ENCODE measurements at regions not wholly inside any gene's neighbourhood (a gene's known extent, or its start where the extent isn't known, plus 50 kb on each side); places are given as distances from the start of the nearest gene placed in this dataset.

DNA sequence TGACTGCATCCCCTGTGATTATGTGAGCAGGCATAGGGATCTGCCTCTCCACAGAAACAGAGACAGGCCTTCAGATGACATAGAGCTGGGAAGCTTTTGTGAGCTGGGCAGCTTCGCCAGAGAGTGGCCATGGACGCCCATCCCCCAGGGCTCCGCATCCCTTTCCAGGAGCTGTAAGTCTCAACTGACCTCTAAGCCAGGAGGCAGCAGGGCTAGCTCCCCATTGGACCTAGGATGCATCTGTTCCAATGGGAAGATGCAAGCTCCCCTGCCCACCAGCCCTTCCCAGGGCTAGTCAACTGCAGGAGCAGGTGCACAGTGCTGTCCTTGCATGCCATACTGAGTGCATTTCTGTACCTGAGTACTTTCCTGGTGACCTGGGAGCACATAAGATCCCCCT is 663.6 kb downstream of the RNF144B start:
- H2AFZ ChIP-seq (ENCODE audit: low read depth, low read length): no peak overlapping the region
- H3K9me1 ChIP-seq (ENCODE audit: control insufficient read depth, insufficient read depth, low read length): no peaks in the 10 kb centered on the region
- CTCF ChIA-PET (ENCODE audit: low intra/inter-chr PET ratio): no interaction called here
- H3K4me1 ChIP-seq (replicated peaks in 1 of 2; ENCODE audit: control insufficient read depth in 2 of 2, insufficient read depth in 2 of 2, low read length in 2 of 2): no peaks in the 10 kb centered on the region
- no TSS peak for BruUV-seq (replicated peaks)
- no peak overlapping the region for H3K9ac ChIP-seq (ENCODE audit: insufficient read depth in 1 of 2, low read depth in 2 of 2, low read length in 2 of 2)
- intact Hi-C loops (cut with micrococcal nuclease): no loop called here
- H3K4me3 ChIP-seq: no peak overlapping the region
- H3K79me2 ChIP-seq (ENCODE audit: control insufficient read depth, insufficient read depth, low read length): no peaks in the 10 kb centered on the region
- no peak for DNase-seq (ENCODE audit: extremely low read depth in 1 of 4, low spot score in 3 of 4)
- H3K27me3 ChIP-seq (ENCODE audit: control insufficient read depth in 2 of 2, insufficient read depth in 2 of 2, low read length in 2 of 2): no peaks in the 10 kb centered on the region
- POLR2A ChIA-PET: no interaction called here
- H3K27ac ChIP-seq (ENCODE audit: extremely low read depth, low read depth, low read length): no peak overlapping the region
- no peak for ATAC-seq
- H3K4me2 ChIP-seq (ENCODE audit: insufficient read depth, low read length): no peak overlapping the region
- in situ Hi-C loops (cut with MboI): no loop called here
- H4K20me1 ChIP-seq (replicated peaks; ENCODE audit: control insufficient read depth, insufficient read depth, low read length): no peaks in the 10 kb centered on the region
- no peak for FAIRE-seq
- 12% methylated on average over 3 of the region's 3 CpGs for WGBS (ENCODE audit: insufficient coverage, low coverage, missing lambda C conversion rate)
- H3K9me3 ChIP-seq (replicated peaks; ENCODE audit: control insufficient read depth, insufficient read depth, low read depth, low read length): no peaks in the 10 kb centered on the region
- H3K36me3 ChIP-seq (ENCODE audit: control insufficient read depth, insufficient read depth, low read length): no peaks in the 10 kb centered on the region
- TF ChIP-seq TCF3 (CRISPR knock-in tag; IDR thresholded peaks at IDR 0.05): no peak
- TF ChIP-seq POLR3A (IDR thresholded peaks at IDR 0.05; ENCODE audit: borderline replicate concordance, extremely low read depth, insufficient read depth, insufficient read length): no peak
- no peak for TF ChIP-seq ZNF143 (CRISPR knock-in tag; IDR thresholded peaks at IDR 0.05)
- TF ChIP-seq, protein P1, sequence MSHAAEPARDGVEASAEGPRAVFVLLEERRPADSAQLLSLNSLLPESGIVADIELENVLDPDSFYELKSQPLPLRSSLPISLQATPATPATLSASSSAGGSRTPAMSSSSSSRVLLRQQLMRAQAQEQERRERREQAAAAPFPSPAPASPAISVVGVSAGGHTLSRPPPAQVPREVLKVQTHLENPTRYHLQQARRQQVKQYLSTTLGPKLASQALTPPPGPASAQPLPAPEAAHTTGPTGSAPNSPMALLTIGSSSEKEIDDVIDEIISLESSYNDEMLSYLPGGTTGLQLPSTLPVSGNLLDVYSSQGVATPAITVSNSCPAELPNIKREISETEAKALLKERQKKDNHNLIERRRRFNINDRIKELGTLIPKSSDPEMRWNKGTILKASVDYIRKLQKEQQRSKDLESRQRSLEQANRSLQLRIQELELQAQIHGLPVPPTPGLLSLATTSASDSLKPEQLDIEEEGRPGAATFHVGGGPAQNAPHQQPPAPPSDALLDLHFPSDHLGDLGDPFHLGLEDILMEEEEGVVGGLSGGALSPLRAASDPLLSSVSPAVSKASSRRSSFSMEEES (CRISPR knock-in tag; IDR thresholded peaks at IDR 0.05): no peak
- no peak for TF ChIP-seq FOS (IDR thresholded peaks at IDR 0.05; ENCODE audit: extremely low read depth, insufficient read length)
- no peak for TF ChIP-seq MECOM (CRISPR knock-in tag; IDR thresholded peaks at IDR 0.05)
- TF ChIP-seq HMGN3 (IDR thresholded peaks at IDR 0.05; ENCODE audit: borderline replicate concordance, extremely low read depth, insufficient read length, low read depth, low read length): no peak
- TF ChIP-seq, protein P2, sequence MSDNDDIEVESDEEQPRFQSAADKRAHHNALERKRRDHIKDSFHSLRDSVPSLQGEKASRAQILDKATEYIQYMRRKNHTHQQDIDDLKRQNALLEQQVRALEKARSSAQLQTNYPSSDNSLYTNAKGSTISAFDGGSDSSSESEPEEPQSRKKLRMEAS (CRISPR knock-in tag; IDR thresholded peaks at IDR 0.05): no peak
- TF ChIP-seq RCOR1 (IDR thresholded peaks at IDR 0.05; ENCODE audit: borderline replicate concordance in 1 of 2, low read depth in 2 of 2, low read length in 2 of 2): no peak
- TF ChIP-seq ZFP1 (CRISPR knock-in tag; IDR thresholded peaks at IDR 0.05): no peak
- no peak for TF ChIP-seq HSF4 (CRISPR knock-in tag; IDR thresholded peaks at IDR 0.05; ENCODE audit: borderline replicate concordance)
- TF ChIP-seq TRIM28 (IDR thresholded peaks at IDR 0.05): no peak
- no peak for TF ChIP-seq ELF2 (CRISPR knock-in tag; IDR thresholded peaks at IDR 0.05)
- no peak for TF ChIP-seq ZNF699 (CRISPR knock-in tag; IDR thresholded peaks at IDR 0.05; ENCODE audit: insufficient replicate concordance)
- no peak for TF ChIP-seq ZNF124 (CRISPR knock-in tag; IDR thresholded peaks at IDR 0.05)
- TF ChIP-seq, protein P3, sequence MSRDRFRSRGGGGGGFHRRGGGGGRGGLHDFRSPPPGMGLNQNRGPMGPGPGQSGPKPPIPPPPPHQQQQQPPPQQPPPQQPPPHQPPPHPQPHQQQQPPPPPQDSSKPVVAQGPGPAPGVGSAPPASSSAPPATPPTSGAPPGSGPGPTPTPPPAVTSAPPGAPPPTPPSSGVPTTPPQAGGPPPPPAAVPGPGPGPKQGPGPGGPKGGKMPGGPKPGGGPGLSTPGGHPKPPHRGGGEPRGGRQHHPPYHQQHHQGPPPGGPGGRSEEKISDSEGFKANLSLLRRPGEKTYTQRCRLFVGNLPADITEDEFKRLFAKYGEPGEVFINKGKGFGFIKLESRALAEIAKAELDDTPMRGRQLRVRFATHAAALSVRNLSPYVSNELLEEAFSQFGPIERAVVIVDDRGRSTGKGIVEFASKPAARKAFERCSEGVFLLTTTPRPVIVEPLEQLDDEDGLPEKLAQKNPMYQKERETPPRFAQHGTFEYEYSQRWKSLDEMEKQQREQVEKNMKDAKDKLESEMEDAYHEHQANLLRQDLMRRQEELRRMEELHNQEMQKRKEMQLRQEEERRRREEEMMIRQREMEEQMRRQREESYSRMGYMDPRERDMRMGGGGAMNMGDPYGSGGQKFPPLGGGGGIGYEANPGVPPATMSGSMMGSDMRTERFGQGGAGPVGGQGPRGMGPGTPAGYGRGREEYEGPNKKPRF (IDR thresholded peaks at IDR 0.05; ENCODE audit: low read depth, low read length): no peak
- TF ChIP-seq, protein P4, sequence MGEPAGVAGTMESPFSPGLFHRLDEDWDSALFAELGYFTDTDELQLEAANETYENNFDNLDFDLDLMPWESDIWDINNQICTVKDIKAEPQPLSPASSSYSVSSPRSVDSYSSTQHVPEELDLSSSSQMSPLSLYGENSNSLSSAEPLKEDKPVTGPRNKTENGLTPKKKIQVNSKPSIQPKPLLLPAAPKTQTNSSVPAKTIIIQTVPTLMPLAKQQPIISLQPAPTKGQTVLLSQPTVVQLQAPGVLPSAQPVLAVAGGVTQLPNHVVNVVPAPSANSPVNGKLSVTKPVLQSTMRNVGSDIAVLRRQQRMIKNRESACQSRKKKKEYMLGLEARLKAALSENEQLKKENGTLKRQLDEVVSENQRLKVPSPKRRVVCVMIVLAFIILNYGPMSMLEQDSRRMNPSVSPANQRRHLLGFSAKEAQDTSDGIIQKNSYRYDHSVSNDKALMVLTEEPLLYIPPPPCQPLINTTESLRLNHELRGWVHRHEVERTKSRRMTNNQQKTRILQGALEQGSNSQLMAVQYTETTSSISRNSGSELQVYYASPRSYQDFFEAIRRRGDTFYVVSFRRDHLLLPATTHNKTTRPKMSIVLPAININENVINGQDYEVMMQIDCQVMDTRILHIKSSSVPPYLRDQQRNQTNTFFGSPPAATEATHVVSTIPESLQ (CRISPR knock-in tag; IDR thresholded peaks at IDR 0.05): no peak
